MM.1S (cell line): ENCODE measurements at regions not wholly inside any gene's neighbourhood (a gene's known extent, or its start where the extent isn't known, plus 50 kb on each side); places are given as distances from the start of the nearest gene placed in this dataset.

Source experiments
- EZH2 ChIP-seq: fragments of 300-600 bp; sonication (generic); optimal IDR thresholded peaks from 2 replicates; pipeline ENCODE3; 2017; ENCODE audit warnings: low read depth, mild to moderate bottlenecking, antibody characterized with exemption, low read length, mixed read lengths
- EZH2phosphoT487 ChIP-seq: fragments of 300-600 bp; sonication (generic); IDR thresholded peaks from 2 replicates; pipeline ENCODE4 v1.6.1; 2018; ENCODE audit warnings: antibody characterized with exemption, low read length
- TF ChIP-seq, protein P1 (sequence below): fragments of 300-600 bp; sonication (generic); IDR thresholded peaks from 2 replicates; pipeline ENCODE4 v1.5.1; 2016; ENCODE audit warnings: antibody characterized with exemption, low read length, mixed read lengths

- TF ChIP-seq EZH2 (no peak), EZH2phosphoT487 (no peak)
- TF ChIP-seq, protein P1, sequence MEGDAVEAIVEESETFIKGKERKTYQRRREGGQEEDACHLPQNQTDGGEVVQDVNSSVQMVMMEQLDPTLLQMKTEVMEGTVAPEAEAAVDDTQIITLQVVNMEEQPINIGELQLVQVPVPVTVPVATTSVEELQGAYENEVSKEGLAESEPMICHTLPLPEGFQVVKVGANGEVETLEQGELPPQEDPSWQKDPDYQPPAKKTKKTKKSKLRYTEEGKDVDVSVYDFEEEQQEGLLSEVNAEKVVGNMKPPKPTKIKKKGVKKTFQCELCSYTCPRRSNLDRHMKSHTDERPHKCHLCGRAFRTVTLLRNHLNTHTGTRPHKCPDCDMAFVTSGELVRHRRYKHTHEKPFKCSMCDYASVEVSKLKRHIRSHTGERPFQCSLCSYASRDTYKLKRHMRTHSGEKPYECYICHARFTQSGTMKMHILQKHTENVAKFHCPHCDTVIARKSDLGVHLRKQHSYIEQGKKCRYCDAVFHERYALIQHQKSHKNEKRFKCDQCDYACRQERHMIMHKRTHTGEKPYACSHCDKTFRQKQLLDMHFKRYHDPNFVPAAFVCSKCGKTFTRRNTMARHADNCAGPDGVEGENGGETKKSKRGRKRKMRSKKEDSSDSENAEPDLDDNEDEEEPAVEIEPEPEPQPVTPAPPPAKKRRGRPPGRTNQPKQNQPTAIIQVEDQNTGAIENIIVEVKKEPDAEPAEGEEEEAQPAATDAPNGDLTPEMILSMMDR, result no peak
Measured at GRCh38 chr11:86128914-86129313, 60.0 kb upstream of the PICALM start.
